NB4 (cell line): ENCODE measurements at regions not wholly inside any gene's neighbourhood (a gene's known extent, or its start where the extent isn't known, plus 50 kb on each side); places are given as distances from the start of the nearest gene placed in this dataset.

Source experiments
- MYC ChIP-seq: IDR thresholded peaks from 2 replicates; pipeline ENCODE4 v1.6.1; 2011; ENCODE audit warnings: low read depth, low read length
- POLR2A ChIP-seq: IDR thresholded peaks from 2 replicates; pipeline ENCODE4 v1.6.1; 2011; ENCODE audit warnings: mild to moderate bottlenecking; ENCODE audit not compliant: insufficient read length; ENCODE audit errors: extremely low read depth
- TF ChIP-seq, protein P1 (sequence below): IDR thresholded peaks from one replicate; pipeline ENCODE4 v1.5.1; 2012; ENCODE audit warnings: low read depth, low read length

DNA sequence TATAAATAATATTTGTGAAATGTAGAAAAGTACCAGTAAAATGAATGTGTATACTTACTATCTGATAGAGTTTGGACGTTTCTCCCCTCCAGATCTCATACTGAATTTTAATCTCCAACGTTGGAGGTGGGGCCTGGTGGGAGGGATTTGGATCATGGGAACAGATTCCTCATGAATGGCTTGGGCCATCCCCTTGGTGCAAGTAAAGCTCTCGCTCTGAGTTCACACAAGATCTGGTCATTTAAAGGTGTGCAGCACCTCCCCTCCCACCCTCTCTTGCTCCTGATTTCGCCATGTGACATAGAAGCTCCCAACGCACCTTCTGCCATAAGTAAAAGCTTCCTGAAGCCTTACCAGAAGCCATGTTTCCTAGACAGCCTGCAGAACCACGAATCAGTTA, 219.0 kb downstream of the HACE1 start:
- TF ChIP-seq POLR2A, result no peak
- TF ChIP-seq, protein P1, sequence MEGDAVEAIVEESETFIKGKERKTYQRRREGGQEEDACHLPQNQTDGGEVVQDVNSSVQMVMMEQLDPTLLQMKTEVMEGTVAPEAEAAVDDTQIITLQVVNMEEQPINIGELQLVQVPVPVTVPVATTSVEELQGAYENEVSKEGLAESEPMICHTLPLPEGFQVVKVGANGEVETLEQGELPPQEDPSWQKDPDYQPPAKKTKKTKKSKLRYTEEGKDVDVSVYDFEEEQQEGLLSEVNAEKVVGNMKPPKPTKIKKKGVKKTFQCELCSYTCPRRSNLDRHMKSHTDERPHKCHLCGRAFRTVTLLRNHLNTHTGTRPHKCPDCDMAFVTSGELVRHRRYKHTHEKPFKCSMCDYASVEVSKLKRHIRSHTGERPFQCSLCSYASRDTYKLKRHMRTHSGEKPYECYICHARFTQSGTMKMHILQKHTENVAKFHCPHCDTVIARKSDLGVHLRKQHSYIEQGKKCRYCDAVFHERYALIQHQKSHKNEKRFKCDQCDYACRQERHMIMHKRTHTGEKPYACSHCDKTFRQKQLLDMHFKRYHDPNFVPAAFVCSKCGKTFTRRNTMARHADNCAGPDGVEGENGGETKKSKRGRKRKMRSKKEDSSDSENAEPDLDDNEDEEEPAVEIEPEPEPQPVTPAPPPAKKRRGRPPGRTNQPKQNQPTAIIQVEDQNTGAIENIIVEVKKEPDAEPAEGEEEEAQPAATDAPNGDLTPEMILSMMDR, result no peak
- no peak for TF ChIP-seq MYC
